HuH-7.5 (cell line): ENCODE measurements at regions not wholly inside any gene's neighbourhood (a gene's known extent, or its start where the extent isn't known, plus 50 kb on each side); places are given as distances from the start of the nearest gene placed in this dataset.

ENCODE experiments used
- DNase-seq: peaks from one replicate; pipeline ENCODE4 v3.0.0; 2011; ENCODE audit warnings: low spot score

DNA sequence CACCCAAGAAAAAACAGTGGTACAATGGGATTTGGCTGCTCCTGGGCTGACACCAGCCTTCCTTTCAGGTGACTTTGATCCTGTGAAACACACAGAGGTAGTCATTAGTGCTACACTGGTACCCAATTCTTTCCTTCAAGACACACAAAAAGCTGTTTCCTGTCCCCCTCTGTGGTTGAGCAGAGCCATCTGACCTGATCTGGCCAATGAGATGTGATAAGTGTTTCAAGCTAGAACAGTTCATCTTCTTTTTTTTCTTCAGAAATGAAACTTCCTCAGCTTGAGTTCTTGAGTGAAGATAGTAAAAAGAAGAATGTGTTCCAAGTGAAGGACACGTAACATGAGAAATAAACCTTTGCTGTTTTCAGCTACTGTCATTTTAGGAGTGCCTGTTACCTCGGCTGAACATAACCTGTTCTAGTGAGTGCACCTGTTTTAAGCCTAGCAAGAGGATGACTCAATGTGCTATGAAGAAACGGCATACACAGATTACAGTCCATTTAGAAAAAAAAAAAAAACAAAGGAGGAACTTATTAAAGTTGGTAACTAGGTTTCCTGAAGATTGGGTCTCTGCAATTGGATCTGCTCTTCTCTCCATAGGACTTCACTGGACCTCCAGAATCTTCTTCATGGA is 287.8 kb downstream of the GAS1 start:
- DNase-seq: no peak

DNA sequence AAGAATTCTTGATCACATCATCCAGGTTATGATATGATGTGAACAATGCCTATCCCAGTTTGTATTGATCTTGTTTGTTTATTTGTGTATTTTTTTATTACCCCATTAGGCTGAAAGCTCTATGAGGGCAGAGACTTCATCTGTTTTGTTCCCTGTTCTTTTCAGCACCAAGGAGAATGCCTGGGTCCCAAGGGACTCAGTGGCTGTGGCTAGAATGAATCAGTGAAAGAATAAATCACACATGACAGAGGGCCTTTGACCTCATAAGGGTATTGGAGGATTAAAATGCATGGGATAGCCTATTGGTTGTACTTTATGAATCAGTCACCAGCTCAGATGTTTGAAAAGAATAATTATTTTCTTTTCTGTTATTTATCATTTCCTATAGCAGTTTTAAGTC is 292.2 kb downstream of the GAS1 start:
- DNase-seq: no peak

DNA sequence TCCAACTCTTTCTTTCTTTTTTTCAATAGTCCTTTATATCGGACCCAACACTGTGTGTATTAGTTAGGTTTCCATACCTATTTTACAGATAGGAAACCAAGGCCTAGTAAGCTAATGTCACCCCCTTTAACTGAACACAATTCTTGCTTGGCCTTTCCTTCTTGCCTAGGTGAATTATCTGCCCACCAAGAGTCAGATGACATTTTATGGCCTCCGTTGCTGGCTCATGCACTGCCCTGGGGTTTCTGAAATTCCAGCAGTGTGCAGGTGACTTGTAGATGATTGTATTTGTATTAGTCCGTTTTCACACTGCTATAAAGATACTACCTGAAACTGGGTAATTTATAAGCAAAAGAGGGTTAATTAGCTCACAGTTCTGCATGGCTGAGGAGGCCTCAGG is 293.8 kb downstream of the GAS1 start:
- no peak for DNase-seq

DNA sequence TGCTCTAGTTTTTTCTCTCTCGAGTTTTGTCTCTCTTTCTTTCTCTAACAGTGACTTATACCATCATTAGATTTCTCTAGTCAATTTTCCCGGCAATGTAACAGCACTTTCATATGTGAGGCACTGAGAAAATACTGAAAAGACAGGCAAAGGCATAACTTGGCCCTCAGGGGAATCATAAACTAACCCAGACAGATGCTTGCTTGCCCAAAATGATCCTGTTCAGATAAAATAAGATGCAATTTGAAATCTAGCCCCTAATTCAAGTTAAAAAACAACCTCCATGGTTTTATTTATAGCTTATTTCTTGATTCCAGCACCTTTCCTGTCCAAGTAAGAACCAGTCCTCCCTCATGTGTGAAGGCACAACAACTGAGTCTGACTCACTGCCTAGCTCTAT is 294.6 kb downstream of the GAS1 start:
- DNase-seq: no peak

DNA sequence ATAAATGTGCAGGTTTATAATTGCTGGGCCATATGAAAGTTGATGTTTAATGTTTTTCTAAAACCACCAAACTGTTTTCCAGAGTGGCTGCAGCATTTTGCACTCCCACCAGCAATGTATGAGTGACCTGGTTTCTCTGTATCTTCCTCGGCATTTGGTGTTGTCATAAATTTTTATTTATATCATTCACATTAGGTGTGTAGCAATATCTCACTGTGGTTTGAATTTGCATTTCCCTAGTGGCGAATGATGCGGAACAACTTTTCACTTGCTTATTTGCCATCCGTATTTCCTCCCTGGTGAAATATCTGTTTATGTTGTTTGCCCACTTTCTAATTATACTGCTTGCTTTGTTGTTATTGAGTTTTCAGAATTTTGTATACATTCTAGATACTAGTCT is 295.7 kb upstream of the TUT7 start:
- DNase-seq: no peak

DNA sequence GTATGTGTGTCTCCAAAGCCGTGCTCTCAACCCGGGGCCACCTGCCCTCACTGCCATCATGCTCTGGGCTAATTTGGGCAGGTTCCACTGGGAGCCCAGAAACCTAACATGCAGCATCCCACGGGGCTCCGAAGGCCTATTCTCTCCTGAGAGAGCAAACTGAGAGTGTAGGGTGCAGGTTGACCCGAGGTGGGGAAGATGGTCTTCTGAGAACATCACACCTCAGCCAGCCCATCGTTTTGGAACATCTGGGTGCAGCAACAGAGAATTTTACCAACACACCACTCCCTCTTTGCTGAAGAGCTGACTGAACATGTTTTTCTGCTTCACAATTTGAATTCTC is 294.6 kb upstream of the TUT7 start:
- no peak for DNase-seq

DNA sequence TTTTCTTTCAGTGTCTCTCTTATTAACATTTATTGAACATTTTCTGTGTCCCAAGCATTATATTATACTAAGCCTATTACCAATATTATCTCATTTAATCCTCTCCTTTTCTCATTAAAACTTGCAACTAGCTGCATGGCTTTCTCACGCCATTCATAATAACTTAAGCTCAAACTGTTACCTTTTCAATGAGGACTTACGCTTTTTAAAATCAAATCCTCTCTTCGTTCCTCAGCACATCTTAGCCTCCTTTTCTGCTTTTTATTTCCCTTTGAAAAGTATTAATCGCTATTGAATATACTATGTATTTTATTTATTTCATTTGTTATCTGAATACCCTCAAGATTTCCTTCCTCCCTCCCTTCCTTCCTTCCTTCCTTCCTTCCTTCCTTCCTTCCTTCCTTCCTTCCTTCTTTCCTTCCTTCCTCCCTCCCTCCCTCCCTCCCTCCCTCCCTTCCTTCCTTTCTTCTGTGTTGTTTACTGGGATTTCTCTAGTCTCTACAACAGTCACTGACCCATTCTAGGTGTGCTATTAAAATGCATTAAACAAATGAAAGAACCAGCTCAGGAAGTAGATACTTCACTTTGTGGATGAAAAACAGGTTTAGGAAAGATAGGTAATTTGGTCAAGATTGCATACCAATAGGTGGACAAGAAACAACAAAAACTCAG is 294.1 kb upstream of the TUT7 start:
- no peak for DNase-seq

DNA sequence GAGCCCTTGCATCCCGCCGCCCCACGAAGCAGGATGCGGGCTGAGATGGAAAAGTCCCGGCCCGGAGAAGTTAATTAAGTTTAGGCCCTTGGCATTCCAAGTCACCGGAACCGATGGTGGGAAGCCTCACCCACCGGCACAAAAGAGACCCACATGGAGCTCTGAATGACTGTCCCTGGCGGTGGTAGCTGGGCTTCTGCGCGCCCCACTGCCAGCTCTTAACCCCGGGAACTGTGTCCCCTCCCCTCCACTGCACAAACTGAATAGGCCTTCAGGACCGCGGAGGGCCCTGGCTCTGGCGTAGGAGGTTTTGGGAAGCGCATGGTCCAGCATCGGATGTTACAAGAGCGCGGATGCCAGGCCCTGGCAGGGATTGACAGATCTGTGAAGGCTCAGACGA is 291.1 kb upstream of the TUT7 start:
- no peak for DNase-seq

DNA sequence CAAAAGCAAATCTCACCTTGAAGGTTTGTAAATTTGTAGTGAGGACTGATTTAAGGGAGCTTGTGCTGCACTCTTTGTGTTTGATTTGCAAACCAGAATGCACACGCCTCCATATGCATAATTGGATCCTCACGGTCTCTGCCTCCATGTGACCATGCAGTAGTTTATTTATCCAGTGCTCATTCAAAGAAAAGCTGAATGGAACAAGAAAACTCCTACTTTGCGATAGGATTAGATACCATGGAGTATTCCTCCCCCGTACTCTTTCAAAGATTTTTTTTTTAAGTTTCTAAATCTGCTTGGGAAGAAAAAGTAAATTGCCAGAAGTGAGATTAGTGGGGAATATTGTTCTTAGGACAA is 290.4 kb upstream of the TUT7 start:
- no peak for DNase-seq

DNA sequence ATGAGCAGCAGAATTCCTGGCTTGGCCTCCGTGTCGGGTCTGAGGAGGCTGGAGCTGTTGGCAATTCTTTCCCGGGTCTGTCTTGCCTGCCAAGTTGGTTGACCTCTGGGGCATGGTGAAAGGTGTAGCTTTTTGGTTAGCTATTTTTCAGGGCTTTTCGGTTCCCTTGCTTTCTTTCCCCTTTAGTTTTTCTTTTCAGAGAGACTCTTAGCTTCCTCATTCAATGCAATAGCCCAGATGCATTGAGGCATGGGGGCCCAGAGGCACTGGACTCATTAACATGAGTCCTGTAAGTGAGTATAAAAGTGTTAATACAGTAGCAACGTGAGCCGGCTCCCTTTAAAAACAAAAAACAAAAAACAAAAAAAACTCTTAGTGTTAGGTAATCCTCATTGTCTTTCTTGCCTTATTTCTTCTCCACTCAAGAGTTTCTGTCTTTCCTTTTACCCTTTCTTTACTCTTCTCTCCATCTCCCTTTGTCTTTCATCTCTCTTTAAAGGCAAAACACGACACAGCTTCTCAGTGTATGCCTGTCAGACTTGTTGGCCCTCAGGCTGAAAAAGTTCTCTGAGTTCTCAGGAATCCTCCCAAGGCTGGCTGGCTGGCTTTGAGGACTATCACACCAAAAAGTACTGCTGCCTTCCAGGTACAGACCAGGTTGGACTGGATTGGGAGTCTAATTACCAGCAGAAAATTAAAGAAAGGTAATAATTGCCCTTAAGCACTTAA is 289.9 kb upstream of the TUT7 start:
- DNase-seq: no peak

DNA sequence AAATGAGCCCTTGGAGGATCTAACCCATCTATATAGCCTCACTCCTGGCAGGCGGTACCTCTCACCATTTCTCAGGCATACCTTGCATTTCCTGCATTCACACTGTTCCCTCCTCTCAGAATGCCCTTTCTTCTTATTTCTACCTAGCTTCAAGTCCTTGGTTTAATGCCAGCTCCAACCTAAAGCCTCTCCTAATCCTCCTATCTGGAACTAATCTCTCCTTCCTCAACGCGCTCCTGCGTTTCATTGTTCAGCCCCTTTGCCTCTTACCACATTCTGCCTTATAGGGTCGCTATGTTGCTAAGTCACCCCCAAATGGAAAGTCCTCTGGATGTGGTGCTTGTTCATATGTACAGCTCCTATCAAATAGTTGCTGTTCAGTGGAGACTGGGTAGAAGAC is 288.5 kb upstream of the TUT7 start:
- DNase-seq: no peak

DNA sequence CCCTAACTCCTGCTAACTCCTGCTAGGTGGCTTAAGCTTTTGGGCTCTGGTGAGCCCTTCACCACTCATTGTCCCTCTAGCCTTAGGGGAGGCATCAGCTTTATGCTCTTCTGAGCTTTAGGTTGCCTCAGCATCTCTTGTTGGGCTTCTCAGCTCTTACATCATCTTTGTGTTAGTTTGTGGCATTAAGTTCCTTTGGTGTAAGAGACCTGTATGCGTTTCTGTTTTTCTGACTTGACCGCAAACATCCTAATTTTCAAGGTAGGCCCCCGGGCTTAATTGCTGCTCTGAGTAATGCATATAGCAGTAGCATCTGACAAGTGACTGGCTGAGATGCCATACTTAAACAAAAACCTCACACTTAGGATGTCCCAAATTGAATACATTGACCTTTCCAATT is 287.8 kb upstream of the TUT7 start:
- no peak for DNase-seq

DNA sequence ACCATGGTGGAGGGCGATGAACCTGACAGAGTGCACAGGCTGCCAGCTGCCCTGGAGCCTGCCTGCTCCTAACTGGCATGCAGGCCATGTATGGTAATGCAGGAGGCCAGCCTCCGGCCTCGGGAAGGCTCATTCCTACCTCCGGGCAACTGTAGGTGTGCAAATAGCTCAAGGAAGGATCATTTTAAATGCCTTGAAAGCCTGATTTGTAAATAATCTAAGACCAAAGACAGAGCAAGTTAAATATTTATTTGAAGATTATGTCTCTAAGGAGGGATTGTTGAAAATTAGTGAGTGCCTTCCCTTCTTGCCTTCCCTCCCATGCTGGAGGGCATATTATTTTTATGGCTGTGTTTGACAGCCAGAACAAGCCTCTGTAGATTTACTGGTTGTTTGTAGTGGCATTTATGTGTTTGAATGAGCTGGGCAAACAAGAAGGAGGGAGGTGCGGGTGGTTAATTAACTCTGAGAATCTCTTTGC is 285.7 kb upstream of the TUT7 start:
- DNase-seq: no peak

DNA sequence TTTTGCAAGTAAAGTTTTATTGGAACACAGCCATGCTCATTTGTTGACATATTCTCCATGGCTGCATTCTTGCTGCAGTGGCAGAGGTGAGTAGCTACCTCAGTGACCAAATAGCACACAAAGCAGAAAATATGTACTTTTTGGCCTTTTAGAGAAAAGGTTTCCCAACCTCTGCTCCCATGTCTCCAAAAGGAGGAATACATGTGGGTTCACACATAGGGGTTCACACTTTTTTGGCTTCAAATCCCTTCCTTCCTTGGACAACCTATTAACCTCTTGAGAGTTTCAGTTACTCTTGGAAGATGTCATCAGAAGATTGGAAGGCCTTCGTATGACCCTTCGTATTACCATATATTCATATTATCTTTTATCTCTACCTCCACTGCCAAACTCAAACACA is 285.1 kb upstream of the TUT7 start:
- no peak for DNase-seq

DNA sequence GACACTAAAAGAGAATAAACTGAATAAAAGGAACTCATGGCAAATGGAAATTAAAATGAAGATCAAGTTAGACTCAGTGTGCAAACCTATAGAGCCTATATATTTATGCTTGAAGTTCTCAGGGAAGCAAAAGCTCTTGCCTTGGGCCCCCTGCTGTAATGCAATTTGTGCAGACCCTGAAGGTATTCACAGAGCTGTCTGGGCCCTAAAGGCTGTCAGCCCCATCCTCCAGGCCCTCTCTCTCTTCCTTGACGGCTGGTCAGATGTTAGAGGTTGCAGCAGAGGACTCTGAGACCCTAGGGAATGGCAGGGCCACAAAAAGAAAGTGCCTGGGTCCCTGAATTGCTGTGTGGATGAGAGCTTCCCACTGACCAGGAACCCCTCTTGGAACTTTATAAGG is 283.9 kb upstream of the TUT7 start:
- DNase-seq: no peak

DNA sequence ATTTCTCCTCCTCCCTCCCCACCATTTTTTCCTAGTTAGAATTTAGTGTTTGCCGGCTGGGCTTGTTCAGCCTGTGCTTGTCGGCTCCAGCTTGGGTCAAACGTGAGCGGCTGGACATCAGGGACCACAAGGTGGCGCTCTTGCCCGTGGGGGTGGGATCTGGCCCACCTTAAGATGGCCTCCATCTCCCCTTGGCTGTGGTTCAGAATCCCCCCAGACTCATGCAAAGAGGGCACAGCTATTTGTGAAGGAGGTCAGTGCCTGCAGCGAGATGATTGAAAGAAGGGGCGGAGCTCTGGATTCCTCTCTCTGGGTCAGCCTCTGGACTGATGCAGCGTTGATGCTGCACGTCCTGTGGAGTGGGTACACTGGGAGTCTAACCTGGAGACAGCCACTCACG is 283.3 kb upstream of the TUT7 start:
- no peak for DNase-seq

DNA sequence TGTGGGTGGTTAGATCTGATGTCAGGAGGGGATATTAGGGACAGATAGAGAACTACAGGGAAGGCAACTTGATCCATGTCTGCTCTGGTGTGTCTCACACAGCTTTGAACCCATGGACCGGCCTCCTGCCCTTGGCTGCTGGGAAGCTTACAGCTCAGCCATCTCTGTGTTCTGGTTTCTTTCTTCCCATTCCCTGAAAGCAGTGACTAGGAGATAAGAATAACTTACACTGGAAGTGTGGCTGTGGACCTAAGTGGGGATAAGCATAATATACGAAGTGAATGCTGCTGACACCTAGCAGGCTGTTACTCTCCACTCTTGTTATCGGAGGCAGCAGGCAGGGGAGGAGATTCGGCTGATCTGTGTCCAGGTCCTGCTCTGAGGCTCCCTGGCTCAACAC is 282.3 kb upstream of the TUT7 start:
- no peak for DNase-seq

DNA sequence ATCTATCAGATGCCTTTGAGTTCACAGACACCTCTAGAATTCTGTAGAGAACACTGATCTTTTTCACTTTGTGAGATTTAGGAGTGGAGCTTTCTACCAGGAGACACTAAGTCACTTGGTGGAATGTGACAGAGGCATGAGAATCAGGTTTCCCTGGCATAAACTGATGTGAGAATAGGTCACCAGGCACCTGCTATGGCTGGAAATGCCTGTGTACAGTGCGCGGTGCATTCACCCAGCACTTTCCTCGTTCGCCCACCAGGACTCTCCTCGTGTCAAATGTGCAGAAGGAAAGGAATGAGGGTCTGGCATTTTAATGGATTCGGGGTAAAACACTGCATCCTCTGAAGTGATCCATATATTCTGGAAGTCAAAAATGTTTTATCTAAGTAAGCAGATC is 281.8 kb upstream of the TUT7 start:
- DNase-seq: no peak

DNA sequence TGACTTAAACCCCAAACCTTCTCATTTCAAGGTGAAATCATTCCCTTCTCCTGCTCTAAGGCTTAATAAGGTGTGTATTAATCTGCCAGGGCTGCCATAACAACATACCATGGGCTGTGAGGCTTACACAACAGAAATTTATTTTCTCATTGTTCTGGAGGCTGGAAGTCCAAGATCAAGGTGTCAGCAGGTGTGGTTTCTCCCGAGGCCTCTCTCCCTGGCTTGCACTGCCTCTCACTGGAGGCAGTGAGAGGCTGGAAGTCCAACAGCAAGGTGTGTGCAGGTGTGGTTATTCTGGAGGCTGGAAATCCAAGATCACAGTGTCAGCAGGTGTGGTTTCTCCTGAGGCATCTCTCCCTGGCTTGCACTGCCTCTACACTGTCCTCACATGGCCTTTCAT is 280.3 kb upstream of the TUT7 start:
- DNase-seq: no peak

DNA sequence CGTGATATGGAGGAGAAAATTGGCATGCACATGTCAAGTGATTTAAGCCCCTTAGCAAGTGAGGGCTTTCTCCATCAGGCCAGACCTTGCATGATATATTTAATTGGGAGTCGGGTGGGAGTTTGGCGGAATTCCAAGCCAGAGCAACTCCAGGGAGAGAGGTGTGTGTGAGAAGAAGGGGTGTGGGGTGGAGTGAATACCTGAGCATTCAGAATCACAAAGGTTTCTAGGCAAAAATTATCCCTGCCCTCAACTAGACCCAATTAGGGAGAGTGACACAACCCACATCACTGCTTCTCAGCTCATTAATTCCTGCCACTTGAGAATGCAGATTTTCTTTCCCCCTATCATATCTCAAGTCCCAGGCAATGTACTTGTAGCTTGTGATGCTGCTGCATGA is 279.7 kb upstream of the TUT7 start:
- DNase-seq: no peak

DNA sequence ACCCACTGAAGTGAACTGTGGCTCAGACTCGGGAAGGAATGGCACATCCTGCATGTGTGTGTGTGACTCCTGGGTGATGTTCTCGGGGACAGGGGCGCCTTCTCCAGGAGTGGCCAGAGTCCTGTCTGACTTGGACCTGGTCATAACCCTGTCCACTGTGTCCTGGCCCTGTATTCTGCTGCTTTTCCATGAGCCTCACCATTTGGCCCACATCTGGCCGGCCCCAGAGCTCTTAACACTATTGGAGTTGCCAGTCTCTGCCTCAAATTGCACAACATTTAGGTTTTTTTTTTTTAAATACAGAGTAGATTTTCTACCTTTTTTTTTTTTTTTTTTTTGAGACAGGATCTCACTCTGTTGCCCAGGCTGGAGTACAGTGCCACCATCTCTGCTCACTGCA is 278.3 kb upstream of the TUT7 start:
- DNase-seq: no peak

DNA sequence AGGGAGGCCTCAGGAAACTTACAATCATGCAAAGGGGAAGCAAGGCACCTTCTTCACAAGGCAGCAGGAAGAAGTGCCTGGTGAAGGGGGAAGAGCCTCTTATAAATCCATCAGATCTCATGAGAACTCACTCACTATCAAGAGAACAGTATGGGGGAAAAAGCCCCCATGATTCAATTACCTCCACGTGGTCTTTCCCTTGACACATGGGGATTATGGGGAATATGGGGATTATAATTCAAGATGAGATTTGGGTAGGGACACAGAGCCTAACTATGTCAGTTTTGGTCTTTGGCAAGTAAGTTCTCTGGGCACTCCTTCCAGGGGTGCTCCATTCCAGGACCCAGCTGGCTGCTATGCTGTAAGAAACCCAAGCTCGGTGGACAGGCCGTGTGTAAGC is 275.3 kb upstream of the TUT7 start:
- DNase-seq: no peak

DNA sequence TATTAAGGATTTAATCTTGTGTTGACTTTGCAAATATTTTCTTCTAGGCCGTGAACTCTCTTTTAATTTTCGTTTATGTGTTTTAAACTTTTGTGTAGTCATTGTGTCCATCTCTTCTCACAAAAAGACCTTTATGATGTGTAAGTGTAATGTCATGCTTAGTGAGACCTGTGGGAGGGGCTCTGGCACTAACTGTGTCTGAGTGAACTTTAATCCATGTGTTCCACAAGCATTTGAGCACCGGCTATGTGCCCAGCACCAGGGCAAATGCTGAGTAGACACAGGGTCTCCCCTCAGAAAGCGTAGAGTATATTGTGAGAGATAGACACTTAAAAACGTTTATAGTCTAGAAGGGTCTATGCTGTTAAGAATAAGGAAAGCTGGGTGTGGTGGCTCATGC is 272.6 kb upstream of the TUT7 start:
- DNase-seq: no peak

DNA sequence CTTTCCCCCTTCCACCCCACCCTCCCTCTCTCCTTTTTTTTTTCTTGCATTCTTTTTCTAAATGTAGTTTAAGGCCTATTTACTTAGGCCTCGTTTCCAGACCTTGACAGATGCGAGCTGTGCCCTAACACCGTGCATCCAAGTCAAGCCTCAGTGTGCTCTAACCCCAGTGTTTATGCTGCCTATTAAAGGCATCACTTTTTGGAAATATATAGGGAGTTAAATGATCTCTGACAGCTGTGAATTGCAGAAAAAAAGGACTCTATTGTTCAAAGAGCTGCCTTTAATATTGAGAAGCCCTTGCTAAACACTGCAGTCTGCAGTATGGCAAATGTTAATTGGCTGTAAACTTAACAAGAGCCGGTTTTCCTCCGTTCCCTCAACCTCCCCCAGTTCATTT is 270.4 kb upstream of the TUT7 start:
- no peak for DNase-seq
